C4-2B (cell line): ENCODE measurements at regions not wholly inside any gene's neighbourhood (a gene's known extent, or its start where the extent isn't known, plus 50 kb on each side); places are given as distances from the start of the nearest gene placed in this dataset.

ENCODE experiments used
- H3K27ac ChIP-seq: fragments of 450-650 bp; 2 replicates; pipeline ENCODE4 v1.5.1; 2017
- ZFX ChIP-seq: fragments of 450-650 bp; IDR thresholded peaks from 2 replicates; pipeline ENCODE4 v1.6.1; 2017
- TF ChIP-seq, protein P1 (sequence below): fragments of 450-650 bp; conservative IDR thresholded peaks from 2 replicates; pipeline ENCODE4 v1.5.1; 2017; ENCODE audit warnings: mild to moderate bottlenecking

DNA sequence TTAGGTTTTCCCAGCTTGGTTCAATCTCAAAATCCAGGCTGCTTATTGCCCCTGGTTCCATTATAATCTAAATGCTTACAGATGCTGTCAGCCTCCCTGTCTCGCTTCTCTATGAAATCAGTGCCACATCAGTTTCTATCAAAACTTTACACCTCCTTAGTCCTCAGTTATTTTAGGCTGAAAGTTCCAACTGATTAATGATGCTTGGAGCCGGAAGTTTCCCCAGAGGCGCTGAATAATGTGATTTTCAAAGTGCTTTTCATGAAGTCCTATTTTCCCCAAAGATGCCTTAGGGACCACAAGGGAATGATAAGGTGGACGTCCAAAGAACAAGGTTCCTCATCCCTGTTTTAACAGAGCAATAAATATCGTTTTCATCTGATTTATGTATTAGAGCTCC is 262.4 kb upstream of the RMST start:
- no peak overlapping the region for H3K27ac ChIP-seq
- TF ChIP-seq, protein P1, sequence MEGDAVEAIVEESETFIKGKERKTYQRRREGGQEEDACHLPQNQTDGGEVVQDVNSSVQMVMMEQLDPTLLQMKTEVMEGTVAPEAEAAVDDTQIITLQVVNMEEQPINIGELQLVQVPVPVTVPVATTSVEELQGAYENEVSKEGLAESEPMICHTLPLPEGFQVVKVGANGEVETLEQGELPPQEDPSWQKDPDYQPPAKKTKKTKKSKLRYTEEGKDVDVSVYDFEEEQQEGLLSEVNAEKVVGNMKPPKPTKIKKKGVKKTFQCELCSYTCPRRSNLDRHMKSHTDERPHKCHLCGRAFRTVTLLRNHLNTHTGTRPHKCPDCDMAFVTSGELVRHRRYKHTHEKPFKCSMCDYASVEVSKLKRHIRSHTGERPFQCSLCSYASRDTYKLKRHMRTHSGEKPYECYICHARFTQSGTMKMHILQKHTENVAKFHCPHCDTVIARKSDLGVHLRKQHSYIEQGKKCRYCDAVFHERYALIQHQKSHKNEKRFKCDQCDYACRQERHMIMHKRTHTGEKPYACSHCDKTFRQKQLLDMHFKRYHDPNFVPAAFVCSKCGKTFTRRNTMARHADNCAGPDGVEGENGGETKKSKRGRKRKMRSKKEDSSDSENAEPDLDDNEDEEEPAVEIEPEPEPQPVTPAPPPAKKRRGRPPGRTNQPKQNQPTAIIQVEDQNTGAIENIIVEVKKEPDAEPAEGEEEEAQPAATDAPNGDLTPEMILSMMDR, result no peak
- no peak for TF ChIP-seq ZFX

DNA sequence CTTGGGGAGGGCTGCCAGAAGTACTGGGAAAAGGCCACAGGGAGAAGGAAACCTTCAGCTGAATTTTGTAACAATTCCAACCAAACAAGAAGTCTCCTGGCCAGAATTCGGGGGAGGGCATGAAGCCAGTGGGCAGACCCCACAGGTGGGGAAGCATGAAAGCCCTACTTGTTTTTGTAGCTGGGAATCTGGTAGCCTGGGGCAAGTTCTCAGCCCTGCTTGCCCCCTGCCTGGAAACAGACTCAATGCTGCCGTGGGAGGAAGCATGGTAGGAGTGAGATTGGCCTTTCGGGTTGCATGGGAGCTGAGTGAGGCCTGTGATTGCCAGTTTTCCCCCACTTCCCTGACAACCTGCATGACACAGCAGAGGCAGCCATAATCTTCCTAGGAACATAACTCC is 259.2 kb upstream of the RMST start:
- no peak for TF ChIP-seq ZFX
- TF ChIP-seq, protein P1, result no peak
- H3K27ac ChIP-seq, result no peak overlapping the region

GRCh38 chr12:97209997-97210396 is 252.6 kb upstream of the RMST start:
- H3K27ac ChIP-seq, result no peak overlapping the region
- TF ChIP-seq, protein P1, result no peak
- TF ChIP-seq ZFX, result no peak

DNA sequence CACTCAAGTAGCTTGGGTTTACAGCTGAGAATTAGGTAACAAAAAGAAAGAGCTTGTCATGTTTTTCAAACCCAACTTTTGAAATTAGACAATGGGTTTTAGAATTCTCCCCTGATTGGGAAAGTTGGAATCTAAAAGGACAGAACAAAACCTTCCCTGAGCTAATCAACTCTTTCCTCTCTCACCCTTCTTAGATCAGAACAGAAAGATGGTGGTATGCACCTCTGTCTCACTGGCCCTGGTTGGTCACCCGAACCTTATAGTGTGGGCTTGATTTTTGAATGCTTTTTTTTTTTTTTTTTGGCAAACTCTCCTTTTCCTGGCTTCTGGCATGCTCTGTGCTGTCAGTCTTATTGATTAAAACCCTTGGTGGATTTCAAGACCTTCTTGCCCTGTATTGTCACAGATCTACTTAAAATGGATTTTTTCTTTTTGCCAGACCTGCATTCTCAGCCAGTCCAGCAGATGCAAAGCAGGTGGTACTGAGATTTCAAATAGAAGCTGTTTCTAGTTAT is 251.1 kb upstream of the RMST start:
- H3K27ac ChIP-seq, result no peak overlapping the region
- TF ChIP-seq, protein P1, result no peak
- no peak for TF ChIP-seq ZFX

GRCh38 chr12:97216848-97217247 is 245.8 kb upstream of the RMST start:
- no peak overlapping the region for H3K27ac ChIP-seq
- no peak for TF ChIP-seq ZFX
- TF ChIP-seq, protein P1, result no peak

DNA sequence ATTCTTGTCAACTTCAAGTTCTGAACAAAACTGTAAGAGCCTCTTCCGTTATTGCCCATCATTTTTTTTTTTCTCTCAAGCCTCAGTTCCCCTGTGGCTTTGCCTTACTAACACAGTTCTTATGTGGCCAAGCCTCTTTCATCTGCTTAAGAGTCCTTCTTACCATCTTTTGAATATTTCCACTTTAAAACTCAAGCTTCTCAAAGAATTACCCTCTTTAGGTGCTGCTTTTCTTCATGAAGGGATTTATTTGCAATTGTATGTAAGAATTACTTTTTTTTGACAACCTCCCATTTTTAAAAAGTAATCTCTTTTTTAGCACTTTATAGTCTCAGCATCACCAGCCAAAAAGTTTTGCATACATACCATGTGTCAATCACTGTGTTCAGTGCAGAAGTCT is 240.2 kb upstream of the RMST start:
- TF ChIP-seq, protein P1, result no peak
- TF ChIP-seq ZFX, result no peak

DNA sequence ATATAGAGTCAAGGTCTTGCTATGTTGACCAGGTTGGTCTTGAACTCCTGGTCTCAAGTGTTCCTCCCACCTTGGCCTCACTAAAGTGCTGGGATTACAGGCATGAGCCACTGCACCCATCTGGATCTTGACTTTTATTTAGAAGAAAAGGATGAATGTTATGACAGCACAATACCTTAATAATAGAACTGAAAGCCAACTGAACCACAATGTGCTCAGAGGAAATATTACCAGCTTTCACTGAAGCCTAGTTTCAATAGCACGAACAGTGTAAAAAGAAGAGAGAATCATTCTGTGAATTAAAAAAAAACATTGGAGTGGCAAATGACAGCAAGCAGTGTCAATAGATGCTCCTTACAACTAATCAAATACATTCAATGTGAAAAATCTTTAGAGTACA is 239.2 kb upstream of the RMST start:
- no peak for TF ChIP-seq ZFX
- TF ChIP-seq, protein P1, result no peak
- no peak overlapping the region for H3K27ac ChIP-seq

More for the DNA sequence above, 240.2 kb upstream of the RMST start:
- no peak overlapping the region for H3K27ac ChIP-seq
